ENCODE measurements at regions not wholly inside any gene's neighbourhood (a gene's known extent, or its start where the extent isn't known, plus 50 kb on each side); places are given as distances from the start of the nearest gene placed in this dataset.

DNA sequence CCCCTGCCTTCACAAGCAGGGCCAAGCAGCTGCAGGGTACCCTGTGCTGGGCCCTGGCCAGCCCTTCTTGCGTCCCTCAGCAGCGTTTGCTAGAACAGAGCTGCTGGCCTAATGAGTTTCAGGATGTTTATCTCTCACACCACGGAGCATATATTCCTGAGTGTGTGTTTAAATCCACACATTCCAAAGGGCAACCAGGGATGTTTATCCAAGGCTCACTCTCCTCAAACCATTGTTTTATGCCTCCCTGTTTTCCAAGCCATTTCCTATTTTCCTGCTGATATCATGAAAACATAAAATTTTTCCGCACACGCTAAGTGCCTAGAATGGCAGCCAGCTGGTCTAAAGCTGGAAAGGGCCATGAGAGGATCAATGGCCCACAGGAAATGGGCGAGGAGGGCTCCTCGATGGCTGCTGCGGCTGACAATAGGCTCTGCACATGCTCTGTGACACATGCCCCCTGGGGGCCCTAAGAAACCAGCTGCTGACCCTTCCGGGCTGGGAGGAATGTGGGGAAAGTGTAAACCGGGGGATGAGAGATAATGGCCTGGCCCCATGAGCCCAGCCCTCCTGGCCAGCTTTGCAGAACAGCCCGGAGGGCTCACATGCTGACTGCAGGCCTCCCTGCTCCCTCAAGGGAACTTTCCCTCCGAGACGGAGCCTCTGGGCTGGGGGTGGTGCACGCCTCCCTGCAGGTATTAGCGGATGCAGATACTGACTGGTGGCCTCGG lies 194.0 kb downstream of the NDUFA10 start:
- TF ChIP-seq TAF1 (IDR thresholded peaks at IDR 0.05; ENCODE audit: borderline replicate concordance, insufficient read depth, low read length) (no peak), SIN3A (IDR thresholded peaks at IDR 0.05; ENCODE audit: borderline replicate concordance, insufficient read depth, low read length) (no peak)
- TF ChIP-seq, protein P1, sequence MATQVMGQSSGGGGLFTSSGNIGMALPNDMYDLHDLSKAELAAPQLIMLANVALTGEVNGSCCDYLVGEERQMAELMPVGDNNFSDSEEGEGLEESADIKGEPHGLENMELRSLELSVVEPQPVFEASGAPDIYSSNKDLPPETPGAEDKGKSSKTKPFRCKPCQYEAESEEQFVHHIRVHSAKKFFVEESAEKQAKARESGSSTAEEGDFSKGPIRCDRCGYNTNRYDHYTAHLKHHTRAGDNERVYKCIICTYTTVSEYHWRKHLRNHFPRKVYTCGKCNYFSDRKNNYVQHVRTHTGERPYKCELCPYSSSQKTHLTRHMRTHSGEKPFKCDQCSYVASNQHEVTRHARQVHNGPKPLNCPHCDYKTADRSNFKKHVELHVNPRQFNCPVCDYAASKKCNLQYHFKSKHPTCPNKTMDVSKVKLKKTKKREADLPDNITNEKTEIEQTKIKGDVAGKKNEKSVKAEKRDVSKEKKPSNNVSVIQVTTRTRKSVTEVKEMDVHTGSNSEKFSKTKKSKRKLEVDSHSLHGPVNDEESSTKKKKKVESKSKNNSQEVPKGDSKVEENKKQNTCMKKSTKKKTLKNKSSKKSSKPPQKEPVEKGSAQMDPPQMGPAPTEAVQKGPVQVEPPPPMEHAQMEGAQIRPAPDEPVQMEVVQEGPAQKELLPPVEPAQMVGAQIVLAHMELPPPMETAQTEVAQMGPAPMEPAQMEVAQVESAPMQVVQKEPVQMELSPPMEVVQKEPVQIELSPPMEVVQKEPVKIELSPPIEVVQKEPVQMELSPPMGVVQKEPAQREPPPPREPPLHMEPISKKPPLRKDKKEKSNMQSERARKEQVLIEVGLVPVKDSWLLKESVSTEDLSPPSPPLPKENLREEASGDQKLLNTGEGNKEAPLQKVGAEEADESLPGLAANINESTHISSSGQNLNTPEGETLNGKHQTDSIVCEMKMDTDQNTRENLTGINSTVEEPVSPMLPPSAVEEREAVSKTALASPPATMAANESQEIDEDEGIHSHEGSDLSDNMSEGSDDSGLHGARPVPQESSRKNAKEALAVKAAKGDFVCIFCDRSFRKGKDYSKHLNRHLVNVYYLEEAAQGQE (IDR thresholded peaks at IDR 0.05; ENCODE audit: insufficient read depth in 1 of 2, low read depth in 2 of 2, low read length in 2 of 2): no peak

DNA sequence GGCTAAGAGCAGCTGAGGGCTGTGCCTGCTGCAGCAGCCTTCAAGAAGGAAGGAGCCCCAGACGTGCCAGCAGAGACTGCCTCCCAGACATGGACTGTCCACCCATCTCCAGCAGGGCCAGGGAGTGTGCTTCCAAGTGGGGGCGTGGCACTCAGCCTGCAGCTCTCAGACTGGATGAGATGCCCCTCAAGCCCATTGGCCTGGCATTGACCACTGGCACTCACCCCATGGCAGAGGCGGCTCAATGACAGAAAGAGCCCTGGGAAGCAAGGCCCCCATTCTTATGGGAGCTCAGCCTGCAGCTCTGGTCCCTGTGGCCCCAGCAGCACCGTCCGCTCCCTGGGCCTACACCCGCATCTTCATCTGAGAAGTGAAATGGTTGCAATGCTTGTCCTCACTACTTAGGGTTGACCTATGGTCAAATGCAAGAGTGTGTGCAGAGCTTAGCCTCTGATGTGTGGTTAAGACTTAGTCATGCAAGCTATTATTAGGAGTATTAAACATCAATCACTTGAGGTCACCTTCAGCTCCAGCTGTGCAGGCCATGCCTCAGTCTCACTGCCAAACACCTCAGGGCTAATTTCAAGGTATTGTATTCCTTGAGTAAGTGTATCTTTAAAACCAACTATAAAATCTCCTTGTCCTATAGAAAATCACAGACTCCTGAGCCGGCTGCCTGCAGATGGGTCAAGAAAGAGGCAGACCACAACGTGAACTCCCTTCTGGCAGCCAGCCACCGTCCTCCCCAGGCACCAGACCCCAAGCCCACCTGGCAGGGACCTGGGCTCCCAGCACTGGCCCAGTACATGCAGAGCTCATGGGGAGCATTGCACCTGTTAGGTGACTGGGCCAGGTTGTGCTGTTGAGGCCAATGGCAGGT lies 194.8 kb downstream of the NDUFA10 start:
- TF ChIP-seq FOXP2 (optimal IDR thresholded peaks at IDR 0.05; ENCODE audit: borderline replicate concordance, extremely low read depth, extremely low read length, insufficient read depth) (no peak), POLR2AphosphoS5 (IDR thresholded peaks at IDR 0.05; ENCODE audit: low read depth, low read length) (no peak), TAF1 (IDR thresholded peaks at IDR 0.05; ENCODE audit: borderline replicate concordance, insufficient read depth, low read length) (no peak), SIN3A (IDR thresholded peaks at IDR 0.05; ENCODE audit: borderline replicate concordance, insufficient read depth, low read length) (no peak)
- TF ChIP-seq, protein P1 (IDR thresholded peaks at IDR 0.05; ENCODE audit: insufficient read depth in 1 of 2, low read depth in 2 of 2, low read length in 2 of 2): no peak

DNA sequence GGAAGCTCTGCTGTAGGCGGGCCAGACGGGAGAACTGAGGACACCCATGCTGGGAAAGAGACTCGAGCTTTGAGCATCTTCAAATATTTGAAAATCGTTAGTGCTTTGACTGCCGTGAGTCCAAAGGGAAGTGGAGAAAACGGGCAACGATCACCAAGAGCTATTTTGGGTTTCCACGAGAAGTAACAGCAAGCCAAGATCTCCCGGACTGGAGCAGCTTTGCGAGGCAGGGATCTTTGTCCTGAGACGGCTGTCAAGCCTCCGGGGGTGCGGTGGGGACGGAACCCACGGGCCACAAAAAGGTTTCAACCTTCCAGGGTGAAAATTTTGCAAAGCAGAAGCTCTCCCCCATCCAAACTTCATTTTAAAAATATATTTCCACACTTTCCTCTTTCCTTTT lies 195.8 kb downstream of the NDUFA10 start:
- TF ChIP-seq FOXP2 (optimal IDR thresholded peaks at IDR 0.05; ENCODE audit: borderline replicate concordance, extremely low read depth, extremely low read length, insufficient read depth) (no peak), POLR2AphosphoS5 (IDR thresholded peaks at IDR 0.05; ENCODE audit: low read depth, low read length) (no peak), TAF1 (IDR thresholded peaks at IDR 0.05; ENCODE audit: borderline replicate concordance, insufficient read depth, low read length) (no peak), SIN3A (IDR thresholded peaks at IDR 0.05; ENCODE audit: borderline replicate concordance, insufficient read depth, low read length) (no peak)
- TF ChIP-seq, protein P1 (IDR thresholded peaks at IDR 0.05; ENCODE audit: insufficient read depth in 1 of 2, low read depth in 2 of 2, low read length in 2 of 2): no peak

DNA sequence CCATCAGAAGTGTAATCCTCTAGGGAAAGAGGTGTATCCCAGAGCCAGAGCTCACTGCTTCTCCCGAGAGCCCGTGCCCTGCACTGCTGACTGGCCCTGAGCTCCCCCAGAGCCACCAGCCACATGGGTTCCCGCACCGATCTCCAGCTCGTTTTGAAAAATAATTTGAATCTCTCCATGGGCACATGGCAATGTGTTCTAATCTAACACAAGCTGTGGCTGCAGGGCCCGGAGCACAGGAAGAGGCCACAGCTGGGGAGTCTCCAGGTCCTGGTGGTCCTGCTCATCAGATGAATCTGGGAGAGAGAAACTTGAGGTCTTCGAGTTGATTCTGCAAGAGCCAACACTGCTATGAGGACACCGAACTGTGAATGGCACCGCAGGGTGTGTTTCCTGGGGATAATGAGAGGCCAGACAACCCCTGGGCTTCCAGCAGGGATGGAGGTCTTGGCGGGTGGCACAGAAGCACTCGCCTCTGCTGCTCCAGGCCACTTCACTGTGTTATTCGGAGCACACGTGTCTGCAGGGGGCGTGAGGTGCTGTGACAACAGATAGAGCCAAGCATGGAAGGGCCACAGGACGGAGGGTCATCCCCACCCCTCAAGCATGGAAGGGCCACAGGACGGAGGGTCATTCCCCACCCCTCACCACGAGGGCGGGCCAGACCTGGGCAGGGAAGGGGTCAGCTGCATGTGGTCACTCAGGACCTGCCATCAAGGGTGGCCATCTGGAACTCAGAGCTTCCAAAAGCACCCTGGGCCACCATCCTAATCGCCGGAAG lies 196.8 kb downstream of the NDUFA10 start:
- TF ChIP-seq, protein P1 (IDR thresholded peaks at IDR 0.05; ENCODE audit: insufficient read depth in 1 of 2, low read depth in 2 of 2, low read length in 2 of 2): no peak
- TF ChIP-seq FOXP2 (optimal IDR thresholded peaks at IDR 0.05; ENCODE audit: borderline replicate concordance, extremely low read depth, extremely low read length, insufficient read depth) (no peak), SIN3A (IDR thresholded peaks at IDR 0.05; ENCODE audit: borderline replicate concordance, insufficient read depth, low read length) (no peak), TAF1 (IDR thresholded peaks at IDR 0.05; ENCODE audit: borderline replicate concordance, insufficient read depth, low read length) (no peak), POLR2AphosphoS5 (IDR thresholded peaks at IDR 0.05; ENCODE audit: low read depth, low read length) (no peak)
